ENCODE measurements at regions not wholly inside any gene's neighbourhood (a gene's known extent, or its start where the extent isn't known, plus 50 kb on each side); places are given as distances from the start of the nearest gene placed in this dataset.

DNA sequence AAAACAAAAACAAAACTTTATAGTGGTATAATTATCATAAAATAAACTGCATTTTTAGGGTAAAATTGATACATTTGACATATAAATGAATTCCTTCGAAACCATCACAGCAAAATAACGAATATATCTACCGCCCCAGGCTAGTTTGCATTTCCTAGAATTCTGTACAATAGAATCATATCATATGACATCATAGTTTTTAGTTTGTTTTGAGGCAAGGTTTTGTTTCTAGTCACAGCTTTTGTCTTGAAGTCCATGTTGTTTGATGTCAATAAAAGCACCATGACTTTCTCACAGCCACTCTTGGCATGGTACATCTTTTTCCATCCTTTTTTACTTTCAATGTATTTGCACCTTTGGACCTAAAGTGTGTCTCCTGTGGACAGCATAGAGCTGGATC, 102.9 kb downstream of the FOXL3 start:
- no peaks in the 10 kb centered on the region for H3K4me1 ChIP-seq (ENCODE audit: control insufficient read depth, insufficient read depth, low read length)
- no peak overlapping the region for H3K4me2 ChIP-seq (ENCODE audit: control insufficient read depth, insufficient read depth)
- no peaks in the 10 kb centered on the region for H3K27me3 ChIP-seq (replicated peaks in 1 of 2; ENCODE audit: control insufficient read depth in 2 of 2, insufficient read depth in 2 of 2, low read length in 1 of 2)
- ChIA-PET CTCF (no interaction called here), POLR2A (no interaction called here), RAD21 (ENCODE audit: unreplicated experiment) (no interaction called here), SMC1A (ENCODE audit: uncharacterized antibody, unreplicated experiment) (no interaction called here)
- TF ChIP-seq SMAD5 (IDR thresholded peaks at IDR 0.05; ENCODE audit: low read depth), result no peak
- no peak for TF ChIP-seq MYC (IDR thresholded peaks at IDR 0.05; ENCODE audit: insufficient read depth, insufficient read length, insufficient replicate concordance, low read length, severe bottlenecking)
- TF ChIP-seq EZH2 (IDR thresholded peaks at IDR 0.05; ENCODE audit: borderline replicate concordance, control insufficient read depth, low read depth, low read length), result no peak
- TF ChIP-seq EGR1 (IDR thresholded peaks at IDR 0.05; ENCODE audit: borderline replicate concordance in 1 of 2, low read depth in 2 of 2, low read length in 2 of 2), result no peak
- TF ChIP-seq, protein P1, sequence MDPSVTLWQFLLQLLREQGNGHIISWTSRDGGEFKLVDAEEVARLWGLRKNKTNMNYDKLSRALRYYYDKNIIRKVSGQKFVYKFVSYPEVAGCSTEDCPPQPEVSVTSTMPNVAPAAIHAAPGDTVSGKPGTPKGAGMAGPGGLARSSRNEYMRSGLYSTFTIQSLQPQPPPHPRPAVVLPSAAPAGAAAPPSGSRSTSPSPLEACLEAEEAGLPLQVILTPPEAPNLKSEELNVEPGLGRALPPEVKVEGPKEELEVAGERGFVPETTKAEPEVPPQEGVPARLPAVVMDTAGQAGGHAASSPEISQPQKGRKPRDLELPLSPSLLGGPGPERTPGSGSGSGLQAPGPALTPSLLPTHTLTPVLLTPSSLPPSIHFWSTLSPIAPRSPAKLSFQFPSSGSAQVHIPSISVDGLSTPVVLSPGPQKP (IDR thresholded peaks at IDR 0.05; ENCODE audit: low read depth, low read length), result no peak
- no peak for TF ChIP-seq RAD21 (IDR thresholded peaks at IDR 0.05; ENCODE audit: insufficient read depth, low read depth, low read length)
- TF ChIP-seq, protein P2, sequence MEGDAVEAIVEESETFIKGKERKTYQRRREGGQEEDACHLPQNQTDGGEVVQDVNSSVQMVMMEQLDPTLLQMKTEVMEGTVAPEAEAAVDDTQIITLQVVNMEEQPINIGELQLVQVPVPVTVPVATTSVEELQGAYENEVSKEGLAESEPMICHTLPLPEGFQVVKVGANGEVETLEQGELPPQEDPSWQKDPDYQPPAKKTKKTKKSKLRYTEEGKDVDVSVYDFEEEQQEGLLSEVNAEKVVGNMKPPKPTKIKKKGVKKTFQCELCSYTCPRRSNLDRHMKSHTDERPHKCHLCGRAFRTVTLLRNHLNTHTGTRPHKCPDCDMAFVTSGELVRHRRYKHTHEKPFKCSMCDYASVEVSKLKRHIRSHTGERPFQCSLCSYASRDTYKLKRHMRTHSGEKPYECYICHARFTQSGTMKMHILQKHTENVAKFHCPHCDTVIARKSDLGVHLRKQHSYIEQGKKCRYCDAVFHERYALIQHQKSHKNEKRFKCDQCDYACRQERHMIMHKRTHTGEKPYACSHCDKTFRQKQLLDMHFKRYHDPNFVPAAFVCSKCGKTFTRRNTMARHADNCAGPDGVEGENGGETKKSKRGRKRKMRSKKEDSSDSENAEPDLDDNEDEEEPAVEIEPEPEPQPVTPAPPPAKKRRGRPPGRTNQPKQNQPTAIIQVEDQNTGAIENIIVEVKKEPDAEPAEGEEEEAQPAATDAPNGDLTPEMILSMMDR (IDR thresholded peaks at IDR 0.05 in 2 of 3, conservative IDR thresholded peaks at IDR 0.05 in 1 of 3; ENCODE audit: control insufficient read depth in 2 of 3, extremely low read depth in 1 of 3, insufficient read depth in 1 of 3, low read depth in 3 of 3, low read length in 3 of 3), result no peak
- TF ChIP-seq, protein P3, sequence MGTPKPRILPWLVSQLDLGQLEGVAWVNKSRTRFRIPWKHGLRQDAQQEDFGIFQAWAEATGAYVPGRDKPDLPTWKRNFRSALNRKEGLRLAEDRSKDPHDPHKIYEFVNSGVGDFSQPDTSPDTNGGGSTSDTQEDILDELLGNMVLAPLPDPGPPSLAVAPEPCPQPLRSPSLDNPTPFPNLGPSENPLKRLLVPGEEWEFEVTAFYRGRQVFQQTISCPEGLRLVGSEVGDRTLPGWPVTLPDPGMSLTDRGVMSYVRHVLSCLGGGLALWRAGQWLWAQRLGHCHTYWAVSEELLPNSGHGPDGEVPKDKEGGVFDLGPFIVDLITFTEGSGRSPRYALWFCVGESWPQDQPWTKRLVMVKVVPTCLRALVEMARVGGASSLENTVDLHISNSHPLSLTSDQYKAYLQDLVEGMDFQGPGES (IDR thresholded peaks at IDR 0.05), result no peak
- no peak for TF ChIP-seq TCF3 (IDR thresholded peaks at IDR 0.05; ENCODE audit: borderline replicate concordance, insufficient read depth, low read depth, low read length)
- TF ChIP-seq ZZZ3 (IDR thresholded peaks at IDR 0.05; ENCODE audit: control insufficient read depth, insufficient read length, low read depth), result no peak
- TF ChIP-seq NR2C2 (IDR thresholded peaks at IDR 0.05; ENCODE audit: borderline replicate concordance, control insufficient read depth, insufficient read length, low read depth), result no peak
- TF ChIP-seq DPF2 (IDR thresholded peaks at IDR 0.05), result no peak
- no peak for TF ChIP-seq EP300 (IDR thresholded peaks at IDR 0.05; ENCODE audit: borderline replicate concordance in 1 of 2, control insufficient read depth in 1 of 2, low read depth in 2 of 2, low read length in 2 of 2)
- no peak for TF ChIP-seq TBL1XR1 (IDR thresholded peaks at IDR 0.05; ENCODE audit: low read depth, low read length)
- TF ChIP-seq, protein P4, sequence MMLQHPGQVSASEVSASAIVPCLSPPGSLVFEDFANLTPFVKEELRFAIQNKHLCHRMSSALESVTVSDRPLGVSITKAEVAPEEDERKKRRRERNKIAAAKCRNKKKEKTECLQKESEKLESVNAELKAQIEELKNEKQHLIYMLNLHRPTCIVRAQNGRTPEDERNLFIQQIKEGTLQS (IDR thresholded peaks at IDR 0.05; ENCODE audit: borderline replicate concordance, extremely low read depth, low read depth, low read length), result no peak
- no peak for TF ChIP-seq HDAC6 (IDR thresholded peaks at IDR 0.05; ENCODE audit: unreplicated experiment)
- TF ChIP-seq SPI1 (IDR thresholded peaks at IDR 0.05; ENCODE audit: borderline replicate concordance, insufficient read depth, low read depth, low read length), result no peak
- intact Hi-C loops (cut with micrococcal nuclease; ENCODE audit: unreplicated experiment), result no loop called here
- DNase-seq (ENCODE audit: low read depth, low spot score) (no peak), FAIRE-seq (no peak), ATAC-seq (no peak)
- H3K9me3 ChIP-seq (replicated peaks; ENCODE audit: control insufficient read depth, insufficient read depth, low read length), result peaks cover 8% of the 10 kb centered on the region; the same call in 2 of the 3 replicates
- no peak overlapping the region for H3K9ac ChIP-seq (ENCODE audit: control insufficient read depth, insufficient read depth, low read length)
- in situ Hi-C loops (cut with MboI), result no loop called here
- H4K20me1 ChIP-seq (ENCODE audit: control insufficient read depth, insufficient read depth), result no peaks in the 10 kb centered on the region
- no peak overlapping the region for H2AFZ ChIP-seq (ENCODE audit: control insufficient read depth, low read depth, low read length)
- no TSS peak for BruUV-seq (replicated peaks)
- WGBS (ENCODE audit: insufficient coverage, insufficient replicate concordance, low lambda C conversion rate, missing lambda C conversion rate), result 32% methylated on average over 3 of the region's 3 CpGs
- H3K27ac ChIP-seq (ENCODE audit: control insufficient read depth, insufficient read depth), result no peak overlapping the region
- no peaks in the 10 kb centered on the region for H3K36me3 ChIP-seq (ENCODE audit: control insufficient read depth in 2 of 2, insufficient read depth in 2 of 2, low read length in 1 of 2)
- H3K79me2 ChIP-seq (ENCODE audit: control insufficient read depth, insufficient read depth, low read length), result no peaks in the 10 kb centered on the region
- H3K4me3 ChIP-seq, result no peak overlapping the region

All from GM12878 (cell line).